ENCODE measurements at regions not wholly inside any gene's neighbourhood (a gene's known extent, or its start where the extent isn't known, plus 50 kb on each side); places are given as distances from the start of the nearest gene placed in this dataset.
A peak's percentile ranks its signal among the peaks of the same experiment; 100 is the strongest.

DNA sequence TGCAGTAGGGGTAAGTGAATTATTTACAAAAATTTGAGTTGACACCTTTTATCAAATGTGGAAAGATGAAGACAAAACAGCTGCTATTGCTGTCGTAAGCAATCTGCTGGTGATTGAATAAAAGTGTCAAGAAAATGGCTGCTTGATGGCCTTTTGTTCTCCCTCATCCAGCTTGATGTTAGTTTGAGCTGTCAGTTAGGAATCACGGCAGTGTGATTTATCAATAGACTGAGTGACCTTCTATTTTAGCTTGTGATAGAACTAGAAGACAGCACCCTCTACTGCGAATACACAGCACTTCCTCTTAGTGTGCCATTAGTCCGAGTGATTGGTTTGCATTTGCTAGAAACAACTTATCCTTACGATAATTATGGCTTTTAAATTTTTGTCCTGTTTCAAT is 76.3 kb downstream of the MZT1 start:
- no peak overlapping the region for H3K4ac ChIP-seq (ENCODE audit: low read length)
- no peak overlapping the region for H4K91ac ChIP-seq (ENCODE audit: low read depth, low read length, poor library complexity)
- no peak overlapping the region for H3K18ac ChIP-seq (ENCODE audit: low read length)
- H2BK15ac ChIP-seq (ENCODE audit: low read length): no peak overlapping the region
- H3K9ac ChIP-seq (ENCODE audit: low read depth, low read length, poor library complexity): no peak overlapping the region
- H2BK120ac ChIP-seq (ENCODE audit: low read depth, low read length): no peak overlapping the region
- H3K14ac ChIP-seq (ENCODE audit: low read length): no peak overlapping the region
- H4K8ac ChIP-seq (ENCODE audit: low read depth, low read length): no peak overlapping the region
- H2AK5ac ChIP-seq (ENCODE audit: low read depth, low read length): no peak overlapping the region
- WGBS, 2 donors (ENCODE audit: extremely low coverage in 2 of 2, insufficient read length in 2 of 2, insufficient replicate concordance in 1 of 2): no CpG with 5 or more reads among the region's 5 CpGs
- no peak overlapping the region for H2BK5ac ChIP-seq (ENCODE audit: low read length)
- no peaks in the 10 kb centered on the region for H3K36me3 ChIP-seq (replicated peaks in 1 of 2; ENCODE audit: control insufficient read depth in 2 of 2, insufficient read depth in 2 of 2, low read length in 2 of 2)
- H3K27me3 ChIP-seq (ENCODE audit: control insufficient read depth in 3 of 3, insufficient read depth in 3 of 3, low read depth in 1 of 3, low read length in 3 of 3): no peaks in the 10 kb centered on the region
- H3K79me1 ChIP-seq (ENCODE audit: low read depth, low read length): no peaks in the 10 kb centered on the region
- no peaks in the 10 kb centered on the region for H3K9me3 ChIP-seq (replicated peaks in 1 of 2; ENCODE audit: control insufficient read depth in 2 of 2, insufficient read depth in 1 of 2, low read depth in 1 of 2, low read length in 2 of 2)
- H2BK12ac ChIP-seq (ENCODE audit: low read length): no peak overlapping the region
- H3K4me1 ChIP-seq (ENCODE audit: control insufficient read depth in 2 of 2, insufficient read depth in 1 of 2, low read depth in 1 of 2, low read length in 2 of 2): no peaks in the 10 kb centered on the region
- peak; percentile 23 for DNase-seq (ENCODE audit: low spot score)
- H3K4me2 ChIP-seq (ENCODE audit: insufficient read depth, low read length, poor library complexity, severe bottlenecking): no peak overlapping the region
- no peak overlapping the region for H3K4me3 ChIP-seq (ENCODE audit: low read length in 2 of 2)
- no peak overlapping the region for H3K27ac ChIP-seq (replicated peaks; ENCODE audit: low read length)
- H2AFZ ChIP-seq (ENCODE audit: low read length): peak overlapping the region; percentile 66
- H3K23ac ChIP-seq (ENCODE audit: low read depth, low read length, poor library complexity): no peak overlapping the region

GRCh38 chr13:72650051-72650700 is 77.3 kb downstream of the MZT1 start:
- Histone ChIP-seq H2AK5ac (ENCODE audit: low read depth, low read length) (no peak overlapping the region), H3K36me3 (replicated peaks in 1 of 2; ENCODE audit: control insufficient read depth in 2 of 2, insufficient read depth in 2 of 2, low read length in 2 of 2) (no peaks in the 10 kb centered on the region), H2BK120ac (ENCODE audit: low read depth, low read length) (no peak overlapping the region), H3K79me1 (ENCODE audit: low read depth, low read length) (no peaks in the 10 kb centered on the region), H2BK5ac (ENCODE audit: low read length) (no peak overlapping the region), H3K14ac (ENCODE audit: low read length) (no peak overlapping the region), H3K9ac (ENCODE audit: low read depth, low read length, poor library complexity) (no peak overlapping the region), H3K9me3 (replicated peaks in 1 of 2; ENCODE audit: control insufficient read depth in 2 of 2, insufficient read depth in 1 of 2, low read depth in 1 of 2, low read length in 2 of 2) (no peaks in the 10 kb centered on the region), H4K91ac (ENCODE audit: low read depth, low read length, poor library complexity) (no peak overlapping the region), H4K8ac (ENCODE audit: low read depth, low read length) (no peak overlapping the region), H3K4ac (ENCODE audit: low read length) (no peak overlapping the region), H3K18ac (ENCODE audit: low read length) (no peak overlapping the region), H2BK15ac (ENCODE audit: low read length) (no peak overlapping the region), H2BK12ac (ENCODE audit: low read length) (no peak overlapping the region), H3K27ac (replicated peaks; ENCODE audit: low read length) (no peak overlapping the region), H3K27me3 (ENCODE audit: control insufficient read depth in 3 of 3, insufficient read depth in 3 of 3, low read depth in 1 of 3, low read length in 3 of 3) (no peaks in the 10 kb centered on the region), H3K4me2 (ENCODE audit: insufficient read depth, low read length, poor library complexity, severe bottlenecking) (no peak overlapping the region), H3K23ac (ENCODE audit: low read depth, low read length, poor library complexity) (no peak overlapping the region), H2AFZ (ENCODE audit: low read length) (no peak overlapping the region), H3K4me3 (ENCODE audit: low read length in 2 of 2) (no peak overlapping the region), H3K4me1 (ENCODE audit: control insufficient read depth in 2 of 2, insufficient read depth in 1 of 2, low read depth in 1 of 2, low read length in 2 of 2) (peaks cover 0 to 3% of the 10 kb centered on the region in 2 donors)
- no peak for DNase-seq (ENCODE audit: low spot score)
- whole genome bisulfite sequencing, 2 donors (ENCODE audit: extremely low coverage in 2 of 2, insufficient read length in 2 of 2, insufficient replicate concordance in 1 of 2): no CpG with 5 or more reads among the region's 5 CpGs

DNA sequence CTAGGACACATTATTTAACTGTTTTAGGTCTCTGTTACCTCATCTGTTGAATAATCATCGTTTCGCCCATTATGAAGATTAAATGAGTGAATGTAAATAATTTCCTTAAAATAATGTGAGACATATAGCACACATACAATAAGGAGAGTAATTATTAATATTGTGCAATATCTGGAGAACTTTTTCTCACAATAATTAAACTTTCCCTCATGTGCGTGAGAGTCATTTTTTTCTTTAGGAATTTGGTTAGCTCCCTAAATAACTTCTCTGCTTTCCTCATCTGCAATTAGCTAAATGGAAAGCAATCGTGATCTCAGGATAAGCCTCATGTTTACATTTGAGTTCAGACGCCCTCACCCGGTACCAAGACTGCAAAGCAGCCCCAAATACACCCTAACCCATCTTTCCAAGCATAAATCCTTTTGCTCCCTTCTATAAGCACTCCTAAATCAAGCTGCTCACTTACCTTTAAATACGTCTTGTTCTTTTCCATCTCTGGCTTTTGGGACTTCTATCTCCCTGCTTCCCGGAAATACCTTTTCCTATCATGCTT is 78.8 kb downstream of the MZT1 start:
- Histone ChIP-seq H2AFZ (ENCODE audit: low read length) (no peak overlapping the region), H3K4me2 (ENCODE audit: insufficient read depth, low read length, poor library complexity, severe bottlenecking) (no peak overlapping the region), H2BK5ac (ENCODE audit: low read length) (no peak overlapping the region), H3K27ac (replicated peaks; ENCODE audit: low read length) (no peak overlapping the region), H4K91ac (ENCODE audit: low read depth, low read length, poor library complexity) (no peak overlapping the region), H2BK15ac (ENCODE audit: low read length) (no peak overlapping the region), H3K23ac (ENCODE audit: low read depth, low read length, poor library complexity) (no peak overlapping the region), H3K18ac (ENCODE audit: low read length) (no peak overlapping the region), H2BK120ac (ENCODE audit: low read depth, low read length) (no peak overlapping the region), H3K27me3 (ENCODE audit: control insufficient read depth in 3 of 3, insufficient read depth in 3 of 3, low read depth in 1 of 3, low read length in 3 of 3) (no peaks in the 10 kb centered on the region), H3K79me1 (ENCODE audit: low read depth, low read length) (no peaks in the 10 kb centered on the region), H4K8ac (ENCODE audit: low read depth, low read length) (no peak overlapping the region), H2BK12ac (ENCODE audit: low read length) (no peak overlapping the region), H3K9ac (ENCODE audit: low read depth, low read length, poor library complexity) (no peak overlapping the region), H3K4me1 (ENCODE audit: control insufficient read depth in 2 of 2, insufficient read depth in 1 of 2, low read depth in 1 of 2, low read length in 2 of 2) (peaks cover 0 to 3% of the 10 kb centered on the region in 2 donors), H2AK5ac (ENCODE audit: low read depth, low read length) (no peak overlapping the region), H3K4ac (ENCODE audit: low read length) (no peak overlapping the region), H3K9me3 (replicated peaks in 1 of 2; ENCODE audit: control insufficient read depth in 2 of 2, insufficient read depth in 1 of 2, low read depth in 1 of 2, low read length in 2 of 2) (no peaks in the 10 kb centered on the region), H3K14ac (ENCODE audit: low read length) (no peak overlapping the region), H3K4me3 (ENCODE audit: low read length in 2 of 2) (no peak overlapping the region), H3K36me3 (replicated peaks in 1 of 2; ENCODE audit: control insufficient read depth in 2 of 2, insufficient read depth in 2 of 2, low read length in 2 of 2) (no peaks in the 10 kb centered on the region)
- WGBS, 2 donors (ENCODE audit: extremely low coverage in 2 of 2, insufficient read length in 2 of 2, insufficient replicate concordance in 1 of 2): no CpG with 5 or more reads among the region's 8 CpGs
- DNase-seq (ENCODE audit: low spot score): no peak

DNA sequence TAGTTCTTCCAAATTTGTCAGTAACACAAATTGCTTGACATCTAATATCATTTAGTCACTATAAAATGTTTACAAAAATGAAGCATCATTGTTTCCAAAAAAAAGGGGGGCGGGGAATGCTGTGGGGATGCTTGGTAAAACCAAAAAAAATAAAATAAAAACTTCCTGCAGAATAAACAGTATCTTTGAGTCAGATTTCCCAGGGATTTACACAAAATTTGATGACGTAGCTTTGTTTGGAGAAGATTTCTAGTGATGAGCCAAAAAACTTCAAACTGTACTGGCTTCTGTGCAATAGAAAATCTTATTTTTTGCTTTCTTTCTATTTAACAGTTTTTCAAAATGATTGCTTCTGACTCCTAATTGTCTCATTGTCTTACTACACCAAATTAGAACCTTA is 80.0 kb downstream of the MZT1 start:
- WGBS, 2 donors (ENCODE audit: extremely low coverage in 2 of 2, insufficient read length in 2 of 2, insufficient replicate concordance in 1 of 2): no CpG with 5 or more reads among the region's 2 CpGs
- Histone ChIP-seq H2BK5ac (ENCODE audit: low read length) (no peak overlapping the region), H3K27ac (replicated peaks; ENCODE audit: low read length) (no peak overlapping the region), H3K9ac (ENCODE audit: low read depth, low read length, poor library complexity) (no peak overlapping the region), H3K79me1 (ENCODE audit: low read depth, low read length) (no peaks in the 10 kb centered on the region), H3K4ac (ENCODE audit: low read length) (no peak overlapping the region), H3K36me3 (replicated peaks in 1 of 2; ENCODE audit: control insufficient read depth in 2 of 2, insufficient read depth in 2 of 2, low read length in 2 of 2) (no peaks in the 10 kb centered on the region), H3K18ac (ENCODE audit: low read length) (no peak overlapping the region), H3K4me2 (ENCODE audit: insufficient read depth, low read length, poor library complexity, severe bottlenecking) (no peak overlapping the region), H3K14ac (ENCODE audit: low read length) (no peak overlapping the region), H3K4me1 (ENCODE audit: control insufficient read depth in 2 of 2, insufficient read depth in 1 of 2, low read depth in 1 of 2, low read length in 2 of 2) (peaks cover 0 to 3% of the 10 kb centered on the region in 2 donors), H2AK5ac (ENCODE audit: low read depth, low read length) (no peak overlapping the region), H3K9me3 (replicated peaks in 1 of 2; ENCODE audit: control insufficient read depth in 2 of 2, insufficient read depth in 1 of 2, low read depth in 1 of 2, low read length in 2 of 2) (no peaks in the 10 kb centered on the region), H4K91ac (ENCODE audit: low read depth, low read length, poor library complexity) (no peak overlapping the region), H2BK12ac (ENCODE audit: low read length) (no peak overlapping the region), H3K27me3 (ENCODE audit: control insufficient read depth in 3 of 3, insufficient read depth in 3 of 3, low read depth in 1 of 3, low read length in 3 of 3) (no peaks in the 10 kb centered on the region), H3K4me3 (ENCODE audit: low read length in 2 of 2) (no peak overlapping the region), H2BK15ac (ENCODE audit: low read length) (no peak overlapping the region), H4K8ac (ENCODE audit: low read depth, low read length) (no peak overlapping the region), H2AFZ (ENCODE audit: low read length) (no peak overlapping the region), H3K23ac (ENCODE audit: low read depth, low read length, poor library complexity) (no peak overlapping the region), H2BK120ac (ENCODE audit: low read depth, low read length) (no peak overlapping the region)
- no peak for DNase-seq (ENCODE audit: low spot score)

All from neuronal stem cell (in vitro differentiated cells).